AG10803 (cell line): ENCODE measurements at regions not wholly inside any gene's neighbourhood (a gene's known extent, or its start where the extent isn't known, plus 50 kb on each side); places are given as distances from the start of the nearest gene placed in this dataset.

Experiments used
- DNase-seq: peaks from one replicate; pipeline ENCODE4 v3.0.0; 2010; ENCODE audit warnings: low read depth
- H3K4me3 ChIP-seq: 2 replicates; pipeline ENCODE4 v1.5.1; 2011; ENCODE audit warnings: mild to moderate bottlenecking, low read length, control low read depth
- CTCF ChIP-seq: conservative IDR thresholded peaks from 2 replicates; pipeline ENCODE4 v1.5.1; 2011; ENCODE audit warnings: mild to moderate bottlenecking, low read length, control low read depth, inconsistent platforms

GRCh38 chr5:173790177-173790719 is 97.9 kb upstream of the CPEB4 start:
- no peak for TF ChIP-seq CTCF
- DNase-seq: no peak
- H3K4me3 ChIP-seq: no peak overlapping the region

GRCh38 chr5:173790836-173791546 is 97.2 kb upstream of the CPEB4 start:
- H3K4me3 ChIP-seq: no peak overlapping the region
- DNase-seq: no peak
- no peak for TF ChIP-seq CTCF

- TF ChIP-seq CTCF: no peak
- H3K4me3 ChIP-seq: no peak overlapping the region
- DNase-seq: no peak
These were observed 96.3 kb upstream of the CPEB4 start for GRCh38 chr5:173791878-173792277.

- TF ChIP-seq CTCF: no peak
- no peak overlapping the region for H3K4me3 ChIP-seq
- DNase-seq: no peak
These were observed 95.2 kb upstream of the CPEB4 start for GRCh38 chr5:173792781-173793547.

- TF ChIP-seq CTCF: no peak
- no peak for DNase-seq
- no peak overlapping the region for H3K4me3 ChIP-seq
These were observed 94.3 kb upstream of the CPEB4 start for GRCh38 chr5:173793648-173794548.

- no peak for DNase-seq
- no peak for TF ChIP-seq CTCF
- no peak overlapping the region for H3K4me3 ChIP-seq
These were observed 93.2 kb upstream of the CPEB4 start for GRCh38 chr5:173794901-173795416.
